HEK293 (cell line): ENCODE measurements at regions not wholly inside any gene's neighbourhood (a gene's known extent, or its start where the extent isn't known, plus 50 kb on each side); places are given as distances from the start of the nearest gene placed in this dataset.

Experiments used
- CTCF ChIA-PET: fragments of 350-600 bp; formaldehyde crosslinking; extraction: SDS; loops from one replicate; lab custom pipeline; 2021; ENCODE audit warnings: antibody characterized with exemption; lab: Yijun Ruan, JAX
- POLR2A ChIA-PET: fragments of 300-600 bp; formaldehyde crosslinking; extraction: SDS; loops from one replicate; lab custom pipeline; 2020; ENCODE audit warnings: antibody characterized with exemption, inconsistent platforms; lab: Yijun Ruan, JAX
- H3K27ac ChIP-seq: fragments of 200-500 bp; sonication (Bioruptor generic); 2 replicates; pipeline ENCODE4 v1.5.1; 2014; ENCODE audit warnings: low read depth, low read length, control low read depth, inconsistent platforms; ENCODE audit errors: extremely low read depth
- H3K36me3 ChIP-seq, 2 experiments: fragments of 200-500 bp in 1 of 2; sonication (Bioruptor generic) in 1 of 2; 1 replicate in 1 of 2; 2 replicates in 1 of 2; pipeline ENCODE4 v1.5.1; 2014 to 2017; ENCODE audit warnings: inconsistent platforms in 2 of 2, low read length in 2 of 2; ENCODE audit not compliant: control insufficient read depth in 2 of 2, insufficient read depth in 1 of 2
- H3K4me1 ChIP-seq: fragments of 200-500 bp; sonication (Bioruptor generic); 2 replicates; pipeline ENCODE4 v1.5.1; 2014; ENCODE audit warnings: mild to moderate bottlenecking, low read length, inconsistent platforms; ENCODE audit not compliant: control insufficient read depth, insufficient read depth
- H3K4me3 ChIP-seq: 2 replicates; pipeline ENCODE4 v1.5.1; 2011; ENCODE audit warnings: low read depth, mild to moderate bottlenecking, control low read depth, low read length, moderate library complexity
- H3K9me3 ChIP-seq: fragments of 200-500 bp; sonication (Bioruptor generic); 2 replicates; pipeline ENCODE4 v1.5.1; 2014; ENCODE audit warnings: low read depth, low read length, inconsistent platforms; ENCODE audit not compliant: control insufficient read depth, insufficient read depth
- FEZF1 ChIP-seq: fragments of 450-650 bp; formaldehyde crosslinking; IDR thresholded peaks from 2 replicates; pipeline ENCODE4 v1.5.1; 2016; ENCODE audit warnings: missing biosample characterization, missing genetic modification characterization
- GLIS2 ChIP-seq: fragments of 450-650 bp; formaldehyde crosslinking; IDR thresholded peaks from 2 replicates; pipeline ENCODE4 v1.5.1; 2016; ENCODE audit warnings: missing biosample characterization, missing genetic modification characterization
- HOXC10 ChIP-seq: sonication (generic); formaldehyde crosslinking; IDR thresholded peaks from 2 replicates; pipeline ENCODE4 v1.8.1; 2023; ENCODE audit warnings: mild to moderate bottlenecking, missing genetic modification reagents
- KLF8 ChIP-seq: fragments of 450-650 bp; formaldehyde crosslinking; IDR thresholded peaks from 2 replicates; pipeline ENCODE4 v1.5.1; 2016; ENCODE audit warnings: missing biosample characterization, missing genetic modification characterization
- ZFP37 ChIP-seq: fragments of 450-650 bp; formaldehyde crosslinking; IDR thresholded peaks from 2 replicates; pipeline ENCODE4 v1.5.1; 2016; ENCODE audit warnings: missing biosample characterization, missing genetic modification characterization
- ZNF398 ChIP-seq: fragments of 450-650 bp; formaldehyde crosslinking; IDR thresholded peaks from 2 replicates; pipeline ENCODE4 v1.5.1; 2017; ENCODE audit warnings: missing biosample characterization, missing genetic modification characterization
- ZNF560 ChIP-seq: fragments of 450-650 bp; formaldehyde crosslinking; IDR thresholded peaks from 2 replicates; pipeline ENCODE4 v1.5.1; 2017; ENCODE audit warnings: missing biosample characterization, missing genetic modification characterization, borderline replicate concordance
- ZNF561 ChIP-seq: fragments of 450-650 bp; IDR thresholded peaks from 2 replicates; pipeline ENCODE4 v1.5.1; 2018; ENCODE audit warnings: missing biosample characterization, missing genetic modification characterization, borderline replicate concordance
- ZNF654 ChIP-seq: fragments of 450-650 bp; formaldehyde crosslinking; IDR thresholded peaks from 2 replicates; pipeline ENCODE4 v1.5.1; 2016; ENCODE audit warnings: low read depth, missing biosample characterization, missing genetic modification characterization
- ZNF792 ChIP-seq: fragments of 450-650 bp; formaldehyde crosslinking; IDR thresholded peaks from 2 replicates; pipeline ENCODE4 v1.5.1; 2016; ENCODE audit warnings: missing biosample characterization, missing genetic modification characterization
- ZSCAN23 ChIP-seq: fragments of 450-650 bp; formaldehyde crosslinking; IDR thresholded peaks from 2 replicates; pipeline ENCODE4 v1.5.1; 2016; ENCODE audit warnings: missing biosample characterization, missing genetic modification characterization
- ZXDB ChIP-seq: fragments of 450-650 bp; formaldehyde crosslinking; IDR thresholded peaks from 2 replicates; pipeline ENCODE4 v1.5.1; 2016; ENCODE audit warnings: missing biosample characterization, missing genetic modification characterization
- TF ChIP-seq, protein P1 (sequence below): fragments of 450-650 bp; formaldehyde crosslinking; IDR thresholded peaks from 2 replicates; pipeline ENCODE4 v1.5.1; 2016; ENCODE audit warnings: missing biosample characterization, missing genetic modification characterization
- TF ChIP-seq, protein P2 (sequence below): fragments of 450-650 bp; formaldehyde crosslinking; IDR thresholded peaks from 2 replicates; pipeline ENCODE4 v1.5.1; 2016; ENCODE audit warnings: missing biosample characterization, missing genetic modification characterization

GRCh38 chr1:14094611-14095400, 394.8 kb downstream of the PRDM2 start:
- Histone ChIP-seq H3K4me3 (no peak overlapping the region), H3K9me3 (no peaks in the 10 kb centered on the region), H3K36me3 (no peaks in the 10 kb centered on the region), H3K4me1 (no peaks in the 10 kb centered on the region), H3K27ac (no peak overlapping the region)
- ChIA-PET CTCF (interaction anchor here (1.0 to 1.9 kb wide), 2 partner anchors 15 to 932 kb away, joined by 5 to 8 read pairs; no protein-coding TSS in a partner anchor), POLR2A (no interaction called here)
- no peak for TF ChIP-seq ZXDB (tag by site-specific recombination)
- TF ChIP-seq ZNF654 (tag by site-specific recombination) = peak; percentile 22; the same call in 1 of the 2 replicates

DNA sequence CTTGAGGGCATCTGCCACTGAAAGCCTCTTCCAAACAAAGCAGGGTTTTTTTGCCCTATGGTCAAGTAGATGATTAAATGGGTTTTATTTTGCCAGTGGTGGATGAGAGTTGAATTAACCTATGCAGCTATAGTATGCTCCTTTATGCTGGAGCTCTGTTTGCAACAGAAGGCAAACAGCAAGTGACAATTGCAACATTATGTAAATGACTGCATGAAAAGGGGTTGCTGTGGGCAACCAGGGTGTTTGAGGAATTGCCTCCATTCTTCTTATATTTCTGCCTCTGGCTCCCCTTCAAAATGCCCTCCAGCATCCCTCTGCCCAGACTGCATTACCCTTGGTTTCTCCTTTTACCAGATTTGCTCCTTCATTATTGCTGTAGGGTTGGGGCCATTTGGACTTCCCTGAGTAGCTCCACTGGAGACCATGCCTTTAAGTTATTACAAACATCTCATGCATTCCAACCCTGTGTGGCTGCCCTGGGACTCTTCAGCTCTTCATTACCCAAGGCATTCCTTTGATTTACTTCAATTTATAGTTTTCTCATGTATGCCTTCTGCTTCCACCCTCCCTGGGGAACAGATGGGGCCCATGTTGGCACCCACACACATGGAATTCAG, 398.4 kb downstream of the PRDM2 start:
- POLR2A ChIA-PET = no interaction called here
- H3K9me3 ChIP-seq = no peaks in the 10 kb centered on the region
- no peak overlapping the region for H3K27ac ChIP-seq
- TF ChIP-seq ZNF792 = no peak
- no peak for TF ChIP-seq ZNF560 (tag by site-specific recombination)
- no peak for TF ChIP-seq FEZF1
- TF ChIP-seq, protein P1, sequence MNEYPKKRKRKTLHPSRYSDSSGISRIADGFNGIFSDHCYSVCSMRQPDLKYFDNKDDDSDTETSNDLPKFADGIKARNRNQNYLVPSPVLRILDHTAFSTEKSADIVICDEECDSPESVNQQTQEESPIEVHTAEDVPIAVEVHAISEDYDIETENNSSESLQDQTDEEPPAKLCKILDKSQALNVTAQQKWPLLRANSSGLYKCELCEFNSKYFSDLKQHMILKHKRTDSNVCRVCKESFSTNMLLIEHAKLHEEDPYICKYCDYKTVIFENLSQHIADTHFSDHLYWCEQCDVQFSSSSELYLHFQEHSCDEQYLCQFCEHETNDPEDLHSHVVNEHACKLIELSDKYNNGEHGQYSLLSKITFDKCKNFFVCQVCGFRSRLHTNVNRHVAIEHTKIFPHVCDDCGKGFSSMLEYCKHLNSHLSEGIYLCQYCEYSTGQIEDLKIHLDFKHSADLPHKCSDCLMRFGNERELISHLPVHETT (tag by site-specific recombination) = no peak
- no peak for TF ChIP-seq ZNF398 (tag by site-specific recombination)
- TF ChIP-seq, protein P2, sequence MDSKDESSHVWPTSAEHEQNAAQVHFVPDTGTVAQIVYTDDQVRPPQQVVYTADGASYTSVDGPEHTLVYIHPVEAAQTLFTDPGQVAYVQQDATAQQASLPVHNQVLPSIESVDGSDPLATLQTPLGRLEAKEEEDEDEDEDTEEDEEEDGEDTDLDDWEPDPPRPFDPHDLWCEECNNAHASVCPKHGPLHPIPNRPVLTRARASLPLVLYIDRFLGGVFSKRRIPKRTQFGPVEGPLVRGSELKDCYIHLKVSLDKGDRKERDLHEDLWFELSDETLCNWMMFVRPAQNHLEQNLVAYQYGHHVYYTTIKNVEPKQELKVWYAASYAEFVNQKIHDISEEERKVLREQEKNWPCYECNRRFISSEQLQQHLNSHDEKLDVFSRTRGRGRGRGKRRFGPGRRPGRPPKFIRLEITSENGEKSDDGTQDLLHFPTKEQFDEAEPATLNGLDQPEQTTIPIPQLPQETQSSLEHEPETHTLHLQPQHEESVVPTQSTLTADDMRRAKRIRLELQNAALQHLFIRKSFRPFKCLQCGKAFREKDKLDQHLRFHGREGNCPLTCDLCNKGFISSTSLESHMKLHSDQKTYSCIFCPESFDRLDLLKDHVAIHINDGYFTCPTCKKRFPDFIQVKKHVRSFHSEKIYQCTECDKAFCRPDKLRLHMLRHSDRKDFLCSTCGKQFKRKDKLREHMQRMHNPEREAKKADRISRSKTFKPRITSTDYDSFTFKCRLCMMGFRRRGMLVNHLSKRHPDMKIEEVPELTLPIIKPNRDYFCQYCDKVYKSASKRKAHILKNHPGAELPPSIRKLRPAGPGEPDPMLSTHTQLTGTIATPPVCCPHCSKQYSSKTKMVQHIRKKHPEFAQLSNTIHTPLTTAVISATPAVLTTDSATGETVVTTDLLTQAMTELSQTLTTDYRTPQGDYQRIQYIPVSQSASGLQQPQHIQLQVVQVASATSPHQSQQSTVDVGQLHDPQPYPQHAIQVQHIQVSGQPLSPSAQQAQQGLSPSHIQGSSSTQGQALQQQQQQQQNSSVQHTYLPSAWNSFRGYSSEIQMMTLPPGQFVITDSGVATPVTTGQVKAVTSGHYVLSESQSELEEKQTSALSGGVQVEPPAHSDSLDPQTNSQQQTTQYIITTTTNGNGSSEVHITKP = no peak
- no peak for TF ChIP-seq ZNF561 (tag by site-specific recombination)
- TF ChIP-seq GLIS2 (tag by site-specific recombination) = no peak
- no peak for TF ChIP-seq KLF8 (tag by site-specific recombination)
- TF ChIP-seq HOXC10 (CRISPR knock-in tag) = no peak
- no peak for TF ChIP-seq ZFP37 (tag by site-specific recombination)
- TF ChIP-seq ZSCAN23 = no peak
- H3K4me3 ChIP-seq = no peak overlapping the region
- H3K4me1 ChIP-seq = no peaks in the 10 kb centered on the region
- CTCF ChIA-PET = interaction anchor here (0.9 kb wide), 1 partner anchor 15 kb away, joined by 3 read pairs; no protein-coding TSS in a partner anchor
- no peaks in the 10 kb centered on the region for H3K36me3 ChIP-seq
